HT-29 (cell line): ENCODE measurements at regions not wholly inside any gene's neighbourhood (a gene's known extent, or its start where the extent isn't known, plus 50 kb on each side); places are given as distances from the start of the nearest gene placed in this dataset.
A peak's percentile ranks its signal among the peaks of the same experiment; 100 is the strongest.
"Not testable (repeated sequence)": the region's sequence is repeated elsewhere in the genome, so short reads cannot be mapped to it uniquely, and the experiment has no call there.

ENCODE experiments used
- DNase-seq: peaks from one replicate; pipeline ENCODE4 v3.0.0-alpha.2; 2015; ENCODE audit warnings: low spot score

DNA sequence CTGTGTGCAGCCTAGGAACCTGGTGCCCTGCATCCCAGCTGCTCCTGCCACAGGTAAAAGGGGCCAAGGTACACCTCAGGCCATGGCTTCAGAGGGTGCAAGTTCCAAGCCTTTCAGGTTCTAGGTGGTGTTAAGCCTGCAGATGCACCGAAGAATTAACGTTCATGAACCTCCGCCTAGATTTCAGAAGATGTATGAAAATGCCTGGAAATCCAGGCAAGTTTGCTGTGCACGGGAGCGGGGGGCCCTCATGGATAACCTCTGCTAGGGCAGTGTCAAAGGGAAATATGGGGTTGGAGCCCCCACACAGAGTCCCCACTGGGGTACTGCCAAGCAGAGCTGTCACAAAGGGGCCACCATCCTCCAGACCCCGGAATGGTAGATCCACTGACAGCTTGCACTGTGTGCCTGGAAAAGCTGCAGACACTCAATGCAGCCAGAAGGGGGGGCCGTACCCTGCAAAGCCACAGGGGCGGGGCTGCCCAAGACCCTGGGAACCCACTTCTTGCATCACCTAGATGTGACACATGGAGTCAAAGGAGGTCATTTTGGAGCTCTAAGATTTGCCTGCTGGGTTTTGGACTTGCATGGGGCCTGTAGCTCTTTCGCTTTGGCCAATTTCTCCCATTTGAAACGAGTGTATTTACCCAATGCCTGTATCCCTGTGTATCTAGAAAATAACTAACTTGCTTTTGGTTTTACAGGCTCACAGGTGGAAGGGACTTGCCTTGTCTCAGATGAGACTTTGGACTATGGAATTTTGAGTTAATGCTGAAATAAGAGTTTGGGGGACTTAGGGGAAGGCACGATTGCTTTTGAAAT is 145.2 kb upstream of the C1QTNF3 start:
- DNase-seq, result peak; percentile 66

DNA sequence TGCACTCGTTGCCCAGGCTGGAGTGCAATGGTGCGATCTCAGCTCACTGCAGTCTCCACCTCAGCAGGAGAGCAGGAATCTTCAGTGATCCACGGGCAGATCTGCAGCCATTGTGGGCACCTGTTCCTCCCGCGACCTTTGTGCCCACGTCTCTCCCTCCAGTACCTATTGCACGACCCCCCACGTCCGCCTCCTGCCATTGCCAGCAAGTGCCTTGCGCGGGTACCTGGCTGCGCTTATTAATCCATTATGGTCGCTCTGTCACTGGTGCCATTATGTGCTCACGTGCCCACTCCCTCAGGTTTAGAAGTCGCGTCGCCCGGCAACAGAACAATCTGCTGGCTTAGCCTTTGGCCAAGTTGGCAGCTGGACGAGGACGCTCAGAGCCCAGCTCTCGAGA is 146.2 kb upstream of the C1QTNF3 start:
- DNase-seq, result not testable (repeated sequence)

GRCh38 chr5:34189752-34190411 is 146.9 kb upstream of the C1QTNF3 start:
- not testable (repeated sequence) for DNase-seq

DNA sequence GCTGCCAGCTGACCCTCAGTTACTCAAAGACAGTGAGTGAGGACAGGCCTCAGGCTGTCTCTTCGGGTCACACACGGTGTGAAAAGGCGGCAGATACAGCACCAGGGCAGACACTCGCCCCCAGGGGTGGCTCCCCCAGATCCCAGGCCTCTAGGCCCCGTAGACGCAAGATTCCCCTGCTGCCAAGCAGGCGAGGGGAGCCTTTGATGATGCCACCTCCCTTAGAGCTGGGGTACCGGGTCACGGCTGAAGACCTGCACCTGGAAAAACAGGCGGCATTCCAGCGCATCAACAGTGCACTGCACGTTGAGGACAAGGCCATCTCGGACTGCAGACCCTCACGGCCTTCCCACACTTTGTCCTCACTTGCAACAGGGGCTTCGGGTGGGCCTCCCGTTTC is 147.5 kb upstream of the C1QTNF3 start:
- not testable (repeated sequence) for DNase-seq

DNA sequence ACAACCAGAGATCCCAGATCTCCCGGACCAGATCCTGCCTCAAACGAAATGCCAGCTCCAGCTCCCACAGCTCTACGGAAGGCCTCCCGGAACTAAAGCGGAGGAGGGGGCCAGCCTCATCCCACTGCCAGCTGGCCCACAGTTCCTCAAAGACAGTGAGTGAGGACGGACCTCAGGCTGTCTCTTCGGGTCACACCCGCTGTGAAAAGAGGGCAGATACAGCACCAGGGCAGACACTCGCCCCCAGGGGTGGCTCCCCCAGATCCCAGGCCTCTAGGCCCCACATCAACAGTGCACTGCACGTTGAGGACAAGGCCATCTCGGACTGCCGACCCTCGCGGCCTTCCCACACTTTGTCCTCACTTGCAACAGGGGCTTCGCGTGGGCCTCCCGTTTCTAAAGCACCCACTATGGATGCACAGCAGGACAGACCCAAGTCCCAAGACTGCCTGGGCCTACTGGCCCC is 148.3 kb upstream of the C1QTNF3 start:
- not testable (repeated sequence) for DNase-seq

DNA sequence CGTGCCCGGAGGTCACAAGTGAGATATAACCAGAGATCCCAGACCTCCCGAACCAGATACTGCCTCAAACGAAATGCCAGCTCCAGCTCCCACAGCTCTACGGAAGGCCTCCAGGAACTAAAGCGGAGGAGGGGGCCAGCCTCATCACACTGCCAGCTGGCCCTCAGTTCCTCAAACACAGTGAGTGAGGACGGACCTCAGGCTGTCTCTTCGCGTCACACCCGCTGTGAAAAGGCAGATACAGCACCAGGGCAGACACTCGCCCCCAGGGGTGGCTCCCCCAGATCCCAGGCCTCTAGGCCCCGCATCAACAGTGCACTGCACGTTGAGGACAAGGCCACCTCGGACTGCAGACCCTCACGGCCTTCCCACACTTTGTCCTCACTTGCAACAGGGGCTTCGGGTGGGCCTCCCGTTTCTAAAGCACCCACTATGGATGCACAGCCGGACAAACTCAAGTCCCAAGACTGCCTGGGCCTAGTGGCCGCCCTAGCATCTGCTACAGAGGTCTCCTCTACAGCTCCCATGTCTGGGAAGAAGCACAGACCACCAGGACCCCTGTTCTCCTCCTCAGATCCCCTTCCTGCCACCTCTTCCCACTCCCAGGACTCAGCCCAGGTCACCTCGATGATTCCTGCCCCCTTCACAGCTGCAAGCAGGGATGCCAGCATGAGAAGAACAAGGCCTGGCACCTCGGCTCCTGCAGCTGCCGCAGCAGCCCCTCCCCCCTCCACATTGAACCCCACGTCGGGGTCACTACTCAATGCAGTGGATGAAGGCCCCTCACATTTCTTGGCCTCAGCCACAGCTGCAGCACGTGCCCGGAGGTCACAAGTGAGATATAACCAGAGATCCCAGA is 149.3 kb upstream of the C1QTNF3 start:
- not testable (repeated sequence) for DNase-seq

GRCh38 chr5:34192923-34193262 is 149.9 kb upstream of the C1QTNF3 start:
- DNase-seq, result not testable (repeated sequence)

- not testable (repeated sequence) for DNase-seq
Measured at GRCh38 chr5:34193297-34193696, 150.3 kb upstream of the C1QTNF3 start.

DNA sequence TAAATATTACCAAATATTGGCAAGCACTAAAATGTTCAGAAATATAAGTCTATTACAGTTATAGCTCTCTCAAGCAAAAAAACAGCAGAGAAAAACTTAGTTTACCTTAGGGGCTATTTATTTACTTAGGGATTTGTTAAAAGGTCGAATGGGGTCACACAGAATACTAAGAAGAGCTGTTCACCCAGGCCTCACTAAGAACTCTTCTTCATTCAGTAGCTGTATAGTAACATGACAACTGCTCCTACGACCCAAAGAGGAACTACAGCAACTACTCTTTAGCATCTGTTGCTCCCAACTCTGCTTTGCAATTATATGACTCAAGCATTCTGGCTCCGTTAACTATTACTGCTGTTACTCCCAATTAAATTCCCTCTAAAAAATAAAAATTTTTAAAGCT is 150.8 kb upstream of the C1QTNF3 start:
- not testable (repeated sequence) for DNase-seq

DNA sequence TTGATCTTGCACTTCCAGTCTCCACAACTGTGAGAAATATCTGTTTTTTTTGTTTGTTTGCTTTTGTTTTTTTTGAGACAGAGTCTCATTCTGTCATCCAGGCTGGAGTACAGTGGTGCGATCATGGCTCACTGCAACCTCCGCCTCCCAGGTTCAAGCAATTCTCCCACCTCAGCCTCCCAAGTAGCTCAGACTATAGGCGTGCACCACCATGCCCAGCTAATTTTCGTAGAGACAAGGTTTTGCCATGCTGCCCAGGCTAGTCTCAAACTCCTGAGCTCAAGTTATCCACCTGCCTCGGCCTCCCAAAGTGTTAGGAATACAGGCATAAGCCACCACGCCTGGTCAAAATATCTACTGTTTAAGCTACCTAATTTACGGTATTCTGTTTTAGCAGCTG is 153.1 kb upstream of the C1QTNF3 start:
- DNase-seq, result not testable (repeated sequence)

DNA sequence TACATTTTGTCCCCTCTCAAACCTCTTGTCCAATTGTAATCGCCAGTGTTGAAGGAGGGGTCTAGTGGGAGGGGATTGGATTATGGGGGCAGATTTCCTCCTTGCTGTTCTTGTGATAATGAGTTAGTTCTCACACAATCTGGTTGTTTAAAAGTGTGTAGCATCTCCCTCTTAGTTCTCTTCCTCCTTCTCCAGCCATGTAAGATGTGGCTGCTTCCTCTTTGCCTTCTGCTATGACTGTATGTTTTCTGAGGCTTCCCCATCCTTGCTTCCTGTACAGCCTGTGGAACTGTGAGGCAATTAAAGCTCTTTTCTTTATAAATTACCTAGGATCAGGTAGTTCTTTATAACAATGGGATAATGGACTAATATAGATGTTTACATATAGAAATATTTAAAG is 162.3 kb upstream of the C1QTNF3 start:
- not testable (repeated sequence) for DNase-seq

DNA sequence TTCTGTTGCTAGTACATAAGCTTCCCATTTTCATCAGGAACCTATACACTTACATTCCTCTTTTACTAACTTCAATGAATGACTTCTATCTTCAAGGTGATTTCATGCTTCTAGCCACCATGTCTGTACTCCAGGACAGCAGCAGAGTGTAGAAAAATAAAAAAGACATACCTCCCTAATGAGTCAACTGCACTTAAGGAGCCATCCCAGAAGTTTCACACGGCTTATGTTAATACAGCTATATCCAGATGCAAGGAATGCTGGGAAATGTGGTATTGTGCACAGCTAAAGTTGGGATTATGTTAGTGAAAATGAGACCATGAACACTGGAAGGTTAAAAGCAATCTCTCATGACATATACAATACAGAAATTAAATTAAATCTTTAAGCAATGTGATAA is 174.4 kb upstream of the C1QTNF3 start:
- DNase-seq, result peak; percentile 1

DNA sequence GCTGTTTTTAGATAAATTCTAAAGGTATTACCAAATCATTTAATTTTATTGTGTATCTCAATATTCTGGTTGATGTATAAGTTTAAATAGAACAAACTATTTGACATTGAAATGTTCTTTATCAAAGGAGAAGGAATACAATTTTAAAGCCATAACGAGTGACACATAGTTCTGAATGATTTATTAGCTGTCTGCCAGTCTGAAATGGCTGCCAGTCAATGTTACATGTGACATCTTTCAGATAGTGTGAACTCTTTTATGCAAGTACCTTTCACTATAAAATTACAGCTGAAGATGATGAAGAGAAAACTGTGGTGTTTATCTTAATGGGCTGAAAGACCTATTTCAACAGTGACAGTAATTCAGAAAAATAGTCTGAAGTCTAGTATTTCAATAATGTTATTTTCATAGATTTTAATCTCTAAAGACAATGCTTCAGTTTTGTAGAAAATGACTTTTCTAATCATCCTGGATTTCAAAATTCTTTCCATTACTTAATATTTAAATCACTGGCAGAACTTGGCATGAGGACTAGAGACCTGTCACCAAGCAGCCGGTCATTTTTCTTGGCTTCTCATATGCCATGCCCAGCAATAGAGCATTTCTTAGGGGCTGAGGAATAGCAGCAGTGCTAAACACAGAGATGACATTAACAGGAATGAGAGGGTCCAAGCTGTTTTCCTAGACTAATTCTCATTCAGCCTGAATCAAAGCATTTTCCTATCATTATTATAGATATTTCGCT is 178.5 kb upstream of the C1QTNF3 start:
- not testable (repeated sequence) for DNase-seq

GRCh38 chr5:34223158-34223557 is 180.1 kb upstream of the C1QTNF3 start:
- DNase-seq, result not testable (repeated sequence)

GRCh38 chr5:34230402-34230801 is 187.4 kb upstream of the C1QTNF3 start:
- DNase-seq, result not testable (repeated sequence)

GRCh38 chr5:34243802-34244201 is 200.8 kb upstream of the C1QTNF3 start:
- not testable (repeated sequence) for DNase-seq

- DNase-seq, result peak; percentile 48
Measured at GRCh38 chr5:34244281-34245031, 201.4 kb upstream of the C1QTNF3 start.

GRCh38 chr5:34245032-34245394 is 202.0 kb upstream of the C1QTNF3 start:
- DNase-seq, result not testable (repeated sequence)

- peak; percentile 6 for DNase-seq
Measured at GRCh38 chr5:34245813-34246212, 202.8 kb upstream of the C1QTNF3 start.

DNA sequence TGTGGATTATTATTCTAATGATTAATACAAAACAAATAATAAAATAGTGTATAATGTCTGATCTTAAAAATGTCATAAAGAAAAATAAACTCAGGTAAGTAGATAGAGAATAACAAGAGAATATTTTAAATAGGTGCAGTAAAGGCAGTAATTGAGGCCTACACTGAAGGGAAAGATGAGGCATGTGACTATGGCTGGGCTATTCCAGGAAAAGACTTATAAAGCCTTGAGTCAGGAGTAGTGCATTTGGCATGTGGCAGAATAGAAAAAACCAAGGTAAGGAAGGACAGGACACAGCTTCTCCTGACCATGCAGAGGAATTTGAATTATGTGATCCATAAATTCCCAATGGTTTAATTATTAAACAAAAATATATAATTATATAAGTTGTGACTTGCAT is 215.6 kb upstream of the C1QTNF3 start:
- DNase-seq, result not testable (repeated sequence)

GRCh38 chr5:34261020-34261419 is 218.0 kb upstream of the C1QTNF3 start:
- not testable (repeated sequence) for DNase-seq
